ENCODE measurements at regions not wholly inside any gene's neighbourhood (a gene's known extent, or its start where the extent isn't known, plus 50 kb on each side); places are given as distances from the start of the nearest gene placed in this dataset.

DNA sequence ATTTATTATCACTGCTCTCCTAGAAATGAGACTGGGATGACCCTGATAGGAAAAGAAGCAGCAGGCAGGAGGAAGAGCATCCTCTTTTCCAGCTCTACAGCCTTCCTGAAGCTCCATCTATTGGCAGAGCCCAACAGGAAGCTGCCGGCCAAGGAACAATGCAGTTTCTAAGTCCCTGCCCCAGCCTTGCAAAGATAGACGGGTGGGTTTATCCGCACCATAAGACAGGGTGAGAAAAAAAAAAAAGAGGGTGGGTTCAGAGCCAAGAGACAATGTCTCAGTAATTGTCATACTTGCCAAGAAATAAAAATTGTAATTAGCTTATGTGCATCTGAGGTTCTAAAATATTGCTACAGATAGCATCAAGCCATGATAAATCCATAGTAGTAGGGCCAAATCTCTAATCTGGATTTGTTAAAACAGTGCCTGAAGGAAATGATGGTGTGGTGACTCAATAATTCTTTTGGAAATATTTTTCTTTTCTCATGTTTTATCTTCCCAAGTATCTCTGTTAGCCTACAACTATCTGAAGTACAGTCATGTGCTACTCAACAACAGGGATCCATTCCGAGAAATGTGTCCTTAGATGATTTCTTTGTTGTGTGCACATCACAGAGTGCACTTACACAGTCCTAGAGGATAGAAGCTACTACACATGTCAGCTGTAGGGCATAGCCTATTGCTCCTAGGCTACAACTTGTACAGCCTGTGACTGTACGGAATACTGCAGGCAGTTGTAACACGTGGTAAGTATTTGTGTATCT, 242.9 kb upstream of the CXCL12 start:
- no peak for DNase-seq

DNA sequence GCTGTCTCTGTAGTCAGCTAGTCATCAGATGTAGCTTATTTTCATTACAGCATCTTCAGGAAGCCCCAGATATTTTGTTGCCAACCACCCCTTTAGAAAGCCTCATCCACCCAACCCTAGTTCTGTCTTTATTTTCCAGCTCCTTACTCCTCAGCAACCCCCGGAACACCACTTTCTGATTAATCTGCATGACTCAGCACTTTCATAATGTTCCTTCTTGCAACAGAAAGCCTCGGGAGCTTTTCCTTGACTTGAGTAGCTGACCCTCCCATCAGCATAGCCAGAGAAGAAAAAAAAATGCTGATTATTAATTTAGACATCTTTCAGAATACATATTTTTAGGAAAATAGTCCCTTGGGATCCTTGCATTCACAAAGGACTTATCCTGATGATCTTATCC, 244.0 kb upstream of the CXCL12 start:
- peak; percentile 62 for DNase-seq

DNA sequence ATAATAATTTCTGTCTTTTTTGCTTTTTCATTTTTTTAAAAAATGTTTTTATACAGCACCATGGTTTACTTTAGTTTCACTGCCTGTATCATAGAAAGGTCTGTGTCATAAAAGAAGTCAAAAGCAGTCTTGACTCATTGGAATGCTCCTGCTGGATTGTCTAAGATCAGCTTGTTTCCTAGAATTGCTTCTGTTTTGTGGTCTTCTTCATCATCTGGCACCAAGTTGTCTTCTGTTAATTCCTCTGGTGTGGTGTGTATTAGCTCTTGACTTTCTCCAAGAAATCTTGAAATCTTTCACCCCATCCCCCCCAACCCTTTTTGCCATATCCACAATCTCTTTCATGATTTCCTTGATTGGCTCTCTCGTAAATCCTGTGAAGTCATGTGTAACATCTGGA, 250.3 kb upstream of the CXCL12 start:
- DNase-seq, result no peak

DNA sequence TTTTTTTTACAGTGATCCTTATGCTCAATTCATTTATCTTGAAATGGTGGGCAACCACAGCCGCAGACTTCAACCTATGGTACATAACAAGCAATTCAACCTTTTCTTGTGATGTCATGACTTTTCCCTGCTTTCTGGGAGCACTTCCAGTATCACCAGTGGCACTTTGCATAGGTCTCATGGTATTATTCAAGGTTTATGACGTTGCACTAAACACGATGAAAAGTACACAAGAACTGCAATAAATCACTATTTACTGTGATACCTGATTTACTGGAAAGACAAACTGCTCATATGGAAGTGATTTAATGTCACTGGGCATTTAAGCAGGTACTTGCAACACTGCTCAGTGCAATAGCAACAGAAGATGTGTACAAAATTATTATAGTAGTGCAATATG, 251.7 kb upstream of the CXCL12 start:
- DNase-seq, result no peak

DNA sequence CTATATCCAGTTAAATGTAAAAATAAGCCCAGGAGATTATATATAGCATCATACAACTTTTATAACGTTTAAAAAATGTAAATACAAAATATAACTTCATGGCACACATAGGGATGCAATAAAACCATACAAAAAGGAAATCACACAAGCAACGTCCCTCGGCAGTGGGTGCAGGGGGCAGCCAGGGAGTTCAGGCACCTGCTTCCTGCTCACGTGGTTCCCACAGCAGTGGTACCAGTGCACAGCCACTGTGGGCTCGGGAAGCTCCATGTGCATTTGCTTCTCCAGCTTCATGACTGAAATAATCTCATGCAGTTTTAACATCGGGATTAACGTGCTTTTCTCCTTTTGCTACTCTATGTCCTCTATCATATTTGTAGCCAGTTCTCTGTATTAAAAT, 255.5 kb upstream of the CXCL12 start:
- no peak for DNase-seq

GRCh38 chr10:44647473-44647872, 262.6 kb upstream of the CXCL12 start:
- DNase-seq, result no peak

DNA sequence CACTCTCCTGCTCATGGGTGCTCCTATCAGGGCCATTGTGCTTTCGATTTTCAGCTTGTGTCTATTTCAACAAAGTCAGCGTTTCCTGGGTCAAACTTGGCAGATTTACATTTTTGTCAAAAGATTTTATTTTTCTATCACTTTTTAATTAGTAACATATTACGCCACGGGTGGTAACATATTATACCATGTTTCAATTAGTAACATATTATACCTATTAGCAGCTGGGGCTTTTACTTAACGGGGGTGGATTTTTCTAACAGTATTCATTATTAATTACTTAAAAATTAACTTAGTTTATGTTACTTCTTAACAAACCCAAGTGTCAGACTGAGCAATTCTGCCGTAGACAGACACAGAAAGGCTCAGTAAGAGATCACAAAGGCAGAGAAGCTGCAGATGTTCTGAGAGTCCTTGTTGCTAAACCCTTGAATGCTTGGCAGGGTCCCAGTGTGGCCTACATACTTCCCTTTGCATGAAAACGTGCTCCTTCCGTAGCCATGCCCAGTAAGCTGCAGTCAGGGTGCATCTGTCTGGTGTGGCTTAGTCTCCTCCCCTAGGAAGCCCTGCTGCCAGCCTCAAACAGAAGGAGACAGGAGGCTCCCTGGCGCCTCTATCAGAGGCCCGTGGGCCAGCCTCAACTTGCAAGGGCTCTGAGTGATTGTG, 263.1 kb upstream of the CXCL12 start:
- DNase-seq, result no peak

GRCh38 chr10:44650691-44651661, 260.2 kb upstream of the TMEM72 start:
- DNase-seq, result no peak

- DNase-seq, result no peak
These were observed 259.3 kb upstream of the TMEM72 start for GRCh38 chr10:44651834-44652233.

DNA sequence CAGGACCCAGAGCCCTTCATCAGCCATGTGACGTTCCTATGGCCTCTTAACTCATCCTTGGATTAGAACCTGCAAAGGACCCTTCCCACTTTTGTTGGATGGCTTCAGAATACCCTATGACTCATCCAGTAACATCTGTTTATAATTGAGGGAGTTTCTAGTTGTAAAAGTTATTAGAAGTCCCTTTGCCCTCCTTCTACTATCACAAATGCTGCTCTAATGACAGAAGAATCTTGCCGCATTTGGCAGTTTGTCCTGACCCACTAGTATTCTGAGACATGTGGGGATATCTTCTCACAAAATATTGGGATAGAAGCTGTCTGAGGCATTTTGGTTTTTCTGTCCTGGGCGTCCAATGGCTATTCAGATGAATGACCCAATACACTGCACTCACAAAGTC, 251.8 kb upstream of the TMEM72 start:
- DNase-seq, result no peak

DNA sequence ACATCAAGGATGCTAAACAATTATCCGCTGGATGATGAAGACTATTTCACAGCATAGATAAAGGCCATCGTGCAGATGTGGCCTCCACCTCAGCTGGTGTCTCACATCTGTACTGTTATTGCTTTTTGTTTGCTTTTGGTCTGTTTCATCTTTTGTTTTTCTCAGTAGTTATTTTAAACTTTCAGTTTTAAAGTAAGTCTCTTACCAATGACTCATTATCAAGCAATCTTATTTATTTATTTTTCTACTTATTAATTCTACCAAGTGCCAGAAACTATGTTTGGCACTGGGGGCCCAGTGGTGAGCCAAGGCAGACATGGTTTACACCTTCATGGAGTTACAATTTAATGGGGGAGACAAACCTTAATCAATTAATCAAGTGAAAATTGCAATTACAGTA, 250.9 kb upstream of the TMEM72 start:
- no peak for DNase-seq

DNA sequence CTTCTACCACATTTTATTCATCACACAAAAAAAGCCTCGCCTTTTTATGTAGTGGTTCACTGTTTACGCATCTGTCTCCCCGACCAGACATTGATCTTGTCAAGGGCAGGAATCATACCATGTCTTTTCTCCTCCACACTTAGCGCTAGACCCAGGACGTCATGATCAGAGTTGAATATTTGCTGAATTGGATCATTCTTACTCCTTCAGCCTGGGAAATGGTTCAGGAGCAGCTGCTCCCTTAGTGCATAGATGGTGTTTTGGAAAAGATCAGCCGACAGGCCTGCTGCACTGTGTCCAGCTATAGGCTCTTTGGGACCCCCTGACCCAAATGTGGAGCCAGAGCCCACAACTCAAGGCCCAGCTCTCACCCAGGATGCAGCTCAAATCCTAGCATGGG, 249.1 kb upstream of the TMEM72 start:
- no peak for DNase-seq

DNA sequence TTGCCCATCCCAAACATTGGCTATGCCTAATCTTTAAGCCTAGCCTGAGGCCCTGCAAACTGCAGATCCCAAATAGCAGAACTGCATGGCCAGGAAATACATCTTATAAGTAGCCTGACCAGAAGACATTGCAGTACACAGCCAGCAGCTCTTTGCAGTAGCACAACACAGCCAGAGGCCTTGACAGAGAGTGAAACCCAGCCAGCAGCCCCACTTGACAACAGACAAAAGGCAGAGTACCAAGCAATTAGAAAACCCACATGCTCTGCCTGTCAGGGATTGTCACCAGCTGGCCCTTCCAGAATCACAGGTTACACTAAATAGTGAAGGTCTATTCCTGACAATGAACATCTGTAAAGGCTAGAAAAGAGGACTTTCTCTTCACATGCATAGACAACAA, 242.8 kb upstream of the TMEM72 start:
- DNase-seq, result no peak

GRCh38 chr10:44671319-44671718, 239.8 kb upstream of the TMEM72 start:
- DNase-seq, result no peak

DNA sequence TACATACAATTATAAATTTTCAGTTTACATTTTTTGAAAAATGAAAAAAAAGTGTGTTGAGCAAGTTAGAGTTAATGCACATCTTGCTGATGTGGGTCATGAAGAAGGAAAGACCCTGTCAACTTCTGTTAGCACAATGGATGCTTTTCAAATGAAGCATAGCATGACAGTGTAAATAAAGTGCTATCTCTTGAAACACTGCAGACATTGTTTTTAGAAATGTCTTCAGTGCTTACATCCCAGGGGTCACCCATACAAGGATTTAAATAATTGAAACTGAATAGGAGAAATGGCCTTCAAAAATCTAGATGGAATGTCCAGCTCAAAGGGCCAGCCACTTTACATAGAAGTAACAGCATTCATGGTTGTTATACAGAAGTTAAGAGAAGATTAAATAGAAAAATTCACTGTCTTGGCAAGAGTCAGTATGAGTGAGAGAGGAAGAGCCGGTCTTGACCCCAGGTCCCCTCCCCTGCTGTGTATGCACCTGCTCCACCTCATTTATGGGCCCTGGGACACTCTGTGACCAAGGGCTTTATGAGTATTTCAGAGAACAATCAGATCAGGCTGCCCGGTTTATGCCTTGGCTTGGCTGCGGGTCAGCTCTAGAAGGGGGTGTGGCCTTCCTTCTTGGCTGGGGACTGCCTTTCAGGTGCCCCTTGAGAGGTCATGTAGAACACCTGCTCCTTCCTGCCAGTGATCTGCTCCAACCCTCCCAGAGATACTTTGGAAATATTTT, 237.7 kb upstream of the TMEM72 start:
- DNase-seq, result no peak

DNA sequence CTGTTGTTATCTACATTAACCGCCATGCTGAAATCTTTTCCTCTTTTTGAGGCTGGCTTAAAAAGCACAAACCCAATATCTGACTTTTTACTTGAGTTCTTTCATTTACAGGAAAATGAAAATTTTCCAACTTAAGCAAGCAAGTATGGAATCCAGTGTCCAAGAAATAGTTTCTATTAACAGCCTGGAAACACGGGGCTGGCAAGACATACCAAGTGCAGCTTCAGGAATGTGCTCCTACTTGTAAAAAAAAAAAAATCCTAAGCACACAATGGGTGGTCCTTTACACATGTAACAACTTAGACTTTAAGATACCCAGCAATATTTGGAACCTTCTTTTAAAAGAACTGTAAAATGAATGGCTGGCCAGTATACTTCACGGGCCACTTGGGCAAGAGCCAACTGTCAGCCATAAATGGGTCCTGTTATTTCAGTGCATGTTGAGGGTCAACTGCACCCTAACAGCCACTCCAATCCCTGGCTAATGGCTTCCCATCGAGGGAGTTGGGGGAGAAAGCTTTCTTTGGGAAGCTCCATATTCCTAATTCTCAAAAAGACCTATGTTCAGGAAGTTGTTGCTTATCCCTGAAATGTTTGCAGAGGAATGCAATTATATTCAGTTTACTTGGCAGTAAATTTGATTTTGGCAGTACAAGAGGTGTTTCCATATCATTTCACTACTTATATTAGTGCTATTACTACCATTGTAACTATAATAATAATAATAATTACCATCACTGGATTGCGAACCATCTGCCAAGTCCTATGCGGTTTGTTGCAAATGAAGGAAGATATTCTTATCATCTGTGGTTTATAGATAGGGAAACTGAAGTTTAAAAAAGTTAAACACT, 236.4 kb upstream of the TMEM72 start:
- no peak for DNase-seq

DNA sequence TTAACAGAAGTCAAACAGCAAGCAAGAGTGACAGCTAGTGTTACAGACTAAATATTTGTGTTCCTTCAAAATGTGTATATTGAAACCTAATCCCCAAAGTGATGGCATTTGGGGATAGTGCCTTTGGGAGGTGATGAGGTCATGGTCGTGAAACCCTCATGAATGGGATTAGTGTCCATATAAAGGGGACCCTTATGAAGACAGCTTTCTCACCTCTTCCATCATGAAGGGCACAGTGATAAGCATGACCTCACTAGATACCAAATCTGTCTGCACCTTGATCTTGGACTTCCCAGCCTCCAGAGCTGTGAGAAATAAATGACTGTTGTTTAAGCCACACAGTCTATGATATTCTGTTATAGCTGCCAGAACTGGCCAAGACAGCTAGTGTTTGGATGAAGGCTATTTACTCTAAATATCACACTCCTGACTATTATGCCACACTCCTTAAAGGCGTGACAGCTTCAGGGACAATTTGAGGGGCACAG, 235.7 kb upstream of the TMEM72 start:
- no peak for DNase-seq

DNA sequence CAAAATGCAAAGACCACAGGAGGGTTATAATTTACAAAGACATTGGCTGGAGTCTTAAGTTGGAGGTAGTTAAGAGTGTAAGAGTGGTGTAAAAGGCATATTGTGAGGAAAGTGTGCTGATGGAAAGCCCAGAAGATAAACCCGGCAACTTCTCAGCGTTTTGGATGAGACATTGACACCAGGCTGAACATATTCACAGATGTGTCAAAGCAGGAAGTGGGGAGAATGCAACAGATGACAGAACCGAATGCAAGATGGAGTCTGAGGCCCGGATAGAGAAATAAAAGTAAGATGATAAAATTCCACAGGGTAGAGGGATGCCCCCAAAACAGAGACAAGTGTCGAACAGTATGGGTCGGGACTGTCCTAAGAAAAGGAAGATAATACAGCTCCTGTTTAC, 230.4 kb upstream of the TMEM72 start:
- no peak for DNase-seq

- DNase-seq, result no peak
These were observed 228.6 kb upstream of the TMEM72 start for GRCh38 chr10:44682507-44682906.

GRCh38 chr10:44684661-44685060, 226.5 kb upstream of the TMEM72 start:
- DNase-seq, result no peak

GRCh38 chr10:44685220-44685619, 225.9 kb upstream of the TMEM72 start:
- no peak for DNase-seq

- DNase-seq, result no peak
These were observed 225.4 kb upstream of the TMEM72 start for GRCh38 chr10:44685747-44686146.
